ENCODE measurements at regions not wholly inside any gene's neighbourhood (a gene's known extent, or its start where the extent isn't known, plus 50 kb on each side); places are given as distances from the start of the nearest gene placed in this dataset.

DNA sequence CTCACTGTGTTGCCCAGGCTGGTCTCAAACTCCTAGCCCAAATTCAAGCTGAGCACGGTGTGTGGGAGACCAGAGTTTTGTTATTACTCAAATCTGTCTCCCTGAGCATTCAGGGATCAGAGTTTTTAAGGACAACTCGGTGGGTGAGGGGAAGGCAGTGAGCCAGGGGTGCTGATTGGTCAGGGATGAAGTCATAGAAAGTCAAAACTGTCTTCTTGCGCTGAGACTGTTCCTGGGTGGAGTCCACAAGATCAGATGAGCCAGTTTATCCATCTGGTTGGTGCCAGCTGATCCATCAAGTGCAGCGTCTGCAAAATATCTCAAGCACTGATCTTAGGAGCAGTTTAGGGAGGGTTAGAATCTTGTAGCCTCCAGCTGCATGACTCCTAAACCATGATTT is 346.3 kb downstream of the TMEM114 start:
- TF ChIP-seq, protein P1, sequence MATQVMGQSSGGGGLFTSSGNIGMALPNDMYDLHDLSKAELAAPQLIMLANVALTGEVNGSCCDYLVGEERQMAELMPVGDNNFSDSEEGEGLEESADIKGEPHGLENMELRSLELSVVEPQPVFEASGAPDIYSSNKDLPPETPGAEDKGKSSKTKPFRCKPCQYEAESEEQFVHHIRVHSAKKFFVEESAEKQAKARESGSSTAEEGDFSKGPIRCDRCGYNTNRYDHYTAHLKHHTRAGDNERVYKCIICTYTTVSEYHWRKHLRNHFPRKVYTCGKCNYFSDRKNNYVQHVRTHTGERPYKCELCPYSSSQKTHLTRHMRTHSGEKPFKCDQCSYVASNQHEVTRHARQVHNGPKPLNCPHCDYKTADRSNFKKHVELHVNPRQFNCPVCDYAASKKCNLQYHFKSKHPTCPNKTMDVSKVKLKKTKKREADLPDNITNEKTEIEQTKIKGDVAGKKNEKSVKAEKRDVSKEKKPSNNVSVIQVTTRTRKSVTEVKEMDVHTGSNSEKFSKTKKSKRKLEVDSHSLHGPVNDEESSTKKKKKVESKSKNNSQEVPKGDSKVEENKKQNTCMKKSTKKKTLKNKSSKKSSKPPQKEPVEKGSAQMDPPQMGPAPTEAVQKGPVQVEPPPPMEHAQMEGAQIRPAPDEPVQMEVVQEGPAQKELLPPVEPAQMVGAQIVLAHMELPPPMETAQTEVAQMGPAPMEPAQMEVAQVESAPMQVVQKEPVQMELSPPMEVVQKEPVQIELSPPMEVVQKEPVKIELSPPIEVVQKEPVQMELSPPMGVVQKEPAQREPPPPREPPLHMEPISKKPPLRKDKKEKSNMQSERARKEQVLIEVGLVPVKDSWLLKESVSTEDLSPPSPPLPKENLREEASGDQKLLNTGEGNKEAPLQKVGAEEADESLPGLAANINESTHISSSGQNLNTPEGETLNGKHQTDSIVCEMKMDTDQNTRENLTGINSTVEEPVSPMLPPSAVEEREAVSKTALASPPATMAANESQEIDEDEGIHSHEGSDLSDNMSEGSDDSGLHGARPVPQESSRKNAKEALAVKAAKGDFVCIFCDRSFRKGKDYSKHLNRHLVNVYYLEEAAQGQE (IDR thresholded peaks at IDR 0.05; ENCODE audit: insufficient read depth in 1 of 2, low read depth in 2 of 2, low read length in 2 of 2) = no peak
- TF ChIP-seq POLR2AphosphoS5 (IDR thresholded peaks at IDR 0.05; ENCODE audit: low read depth, low read length) = no peak

Data from PFSK-1 (cell line).